Dedifferentiated amniotic fluid mesenchymal stem cell (primary cell): ENCODE measurements at regions not wholly inside any gene's neighbourhood (a gene's known extent, or its start where the extent isn't known, plus 50 kb on each side); places are given as distances from the start of the nearest gene placed in this dataset.
A peak's percentile ranks its signal among the peaks of the same experiment; 100 is the strongest.
"Not testable (repeated sequence)": the region's sequence is repeated elsewhere in the genome, so short reads cannot be mapped to it uniquely, and the experiment has no call there.

Experiments used
- DNase-seq: peaks from one replicate; pipeline ENCODE4 v3.0.0-alpha.2; 2016; ENCODE audit errors: extremely low spot score

DNA sequence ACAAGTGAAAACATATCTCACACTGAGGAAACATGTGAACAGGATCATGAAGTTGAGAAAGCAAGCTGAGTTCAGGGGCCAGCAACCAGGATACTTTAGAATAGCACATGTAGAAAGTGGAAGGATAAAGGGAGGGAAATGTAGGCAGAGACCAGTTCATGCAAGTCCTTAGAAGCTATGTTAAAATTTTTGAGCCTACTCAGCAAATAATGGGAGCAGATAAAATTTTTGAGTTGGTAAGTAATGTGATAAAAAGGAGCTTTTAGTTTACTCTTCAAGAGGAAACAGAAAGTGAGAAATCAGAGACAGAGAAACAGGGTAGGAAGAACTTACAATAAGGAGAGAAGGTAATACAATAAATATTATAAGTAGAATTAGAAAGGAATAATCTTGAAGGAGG is 105.6 kb upstream of the ZBTB20 start:
- DNase-seq: no peak

GRCh38 chr3:115254492-115255196 is 107.6 kb upstream of the ZBTB20 start:
- DNase-seq: no peak

GRCh38 chr3:115255197-115255585 is 108.1 kb upstream of the ZBTB20 start:
- DNase-seq: no peak

GRCh38 chr3:115270849-115271248 is 123.8 kb upstream of the ZBTB20 start:
- no peak for DNase-seq

GRCh38 chr3:115272036-115272824 is 125.1 kb upstream of the ZBTB20 start:
- DNase-seq: peak; percentile 18

- no peak for DNase-seq
These were observed 128.8 kb upstream of the ZBTB20 start for GRCh38 chr3:115275896-115276295.

GRCh38 chr3:115279939-115280338 is 132.9 kb upstream of the ZBTB20 start:
- DNase-seq: peak; percentile 47

GRCh38 chr3:115280506-115280905 is 133.4 kb upstream of the ZBTB20 start:
- DNase-seq: no peak

- no peak for DNase-seq
These were observed 134.9 kb upstream of the ZBTB20 start for GRCh38 chr3:115281697-115282675.

- DNase-seq: no peak
These were observed 137.9 kb upstream of the ZBTB20 start for GRCh38 chr3:115284980-115285379.

DNA sequence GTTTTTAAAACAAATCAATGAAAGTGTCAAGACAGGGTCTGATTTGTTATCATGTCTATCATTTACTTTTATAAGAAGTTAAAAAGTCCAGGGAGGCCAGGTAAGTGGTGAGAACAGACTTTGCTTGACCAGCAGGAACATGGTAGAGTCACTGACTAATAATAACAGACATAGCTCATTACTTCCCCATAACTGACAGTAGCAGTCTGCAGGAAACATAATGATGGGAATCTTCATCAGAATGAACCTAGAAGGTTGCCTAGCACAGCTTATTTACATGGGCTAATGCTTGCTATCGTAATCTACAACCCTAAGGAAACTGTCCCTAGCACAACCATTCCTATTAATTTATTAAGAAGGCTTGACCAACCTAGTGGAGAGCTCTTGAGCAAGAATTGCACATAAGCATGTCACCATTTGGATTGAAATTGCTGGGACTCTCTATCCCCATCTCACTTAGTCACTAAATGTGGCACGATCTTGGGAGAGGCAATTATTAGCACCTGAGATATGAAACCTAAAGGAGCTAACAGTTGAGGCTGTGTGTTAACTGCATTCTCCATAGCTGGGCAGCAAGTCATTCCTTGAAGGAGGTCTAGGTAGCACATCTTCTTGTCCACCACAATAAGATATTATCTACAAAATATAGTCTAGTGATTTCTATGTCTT is 139.6 kb upstream of the ZBTB20 start:
- DNase-seq: no peak

DNA sequence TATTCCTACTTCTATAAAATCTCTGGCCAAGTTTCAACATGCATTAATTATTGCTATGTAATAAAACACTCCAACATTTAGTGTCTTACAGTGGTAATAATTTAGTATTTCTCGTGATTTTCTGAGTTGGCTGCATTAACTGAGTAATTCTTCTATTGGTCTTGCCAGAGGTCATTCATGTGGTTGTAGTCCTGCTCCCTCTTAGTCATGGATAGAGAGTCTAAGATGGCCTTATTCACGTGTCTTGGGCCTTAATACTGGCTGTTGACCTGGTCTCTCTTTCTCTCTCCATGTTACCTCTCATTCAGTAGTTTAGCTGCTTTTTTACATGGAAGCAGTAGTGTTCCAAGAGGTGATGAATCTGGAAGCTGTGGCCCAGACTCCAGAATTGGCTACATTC is 140.1 kb upstream of the ZBTB20 start:
- DNase-seq: no peak

GRCh38 chr3:115292131-115292530 is 145.0 kb upstream of the ZBTB20 start:
- no peak for DNase-seq

GRCh38 chr3:115292677-115293165 is 145.6 kb upstream of the ZBTB20 start:
- DNase-seq: no peak

GRCh38 chr3:115293321-115293720 is 146.2 kb upstream of the ZBTB20 start:
- no peak for DNase-seq

DNA sequence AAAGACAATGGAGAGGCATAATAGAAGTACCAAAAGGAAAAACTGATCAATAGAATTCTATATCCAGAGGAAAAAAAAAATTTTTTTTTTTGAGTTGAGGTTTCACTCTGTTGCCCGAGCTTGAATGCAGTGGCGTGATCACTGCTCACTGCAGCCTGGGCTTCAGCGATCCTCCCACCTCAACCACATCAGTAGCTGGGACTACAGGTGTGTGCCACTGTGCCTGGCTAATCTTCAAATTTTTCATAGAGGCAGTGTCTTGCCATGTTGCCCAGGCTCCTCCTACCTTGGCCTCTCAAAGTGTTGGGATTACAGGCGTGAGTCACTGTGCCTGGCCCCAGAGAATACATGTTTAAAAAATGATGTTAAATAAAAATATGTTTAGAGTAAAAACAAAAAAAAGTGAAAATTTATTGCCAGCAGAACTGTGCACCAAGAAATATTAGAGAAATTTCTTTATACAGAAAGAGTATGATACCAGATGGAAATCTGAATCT is 154.3 kb upstream of the ZBTB20 start:
- no peak for DNase-seq

- DNase-seq: not testable (repeated sequence)
These were observed 170.9 kb upstream of the ZBTB20 start for GRCh38 chr3:115317953-115318352.

DNA sequence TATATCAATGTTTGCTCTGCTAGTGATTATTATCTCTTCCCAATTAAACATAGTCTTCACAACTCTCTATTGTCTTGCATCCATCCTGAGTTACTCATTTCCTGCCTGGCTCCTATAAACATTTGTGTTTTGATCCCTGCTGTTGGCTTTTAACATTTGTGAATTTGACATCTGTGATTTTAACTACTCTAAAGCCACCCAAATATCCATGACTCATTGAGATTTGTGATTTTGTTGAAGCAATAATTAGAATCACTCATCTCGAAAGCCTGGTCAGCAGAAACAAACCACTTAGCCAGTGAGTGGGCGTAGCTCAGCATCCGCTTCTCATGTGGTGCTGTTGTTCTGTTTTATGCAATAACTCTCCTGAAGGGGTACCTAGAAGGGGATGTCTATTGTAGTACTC is 174.3 kb upstream of the ZBTB20 start:
- DNase-seq: no peak

DNA sequence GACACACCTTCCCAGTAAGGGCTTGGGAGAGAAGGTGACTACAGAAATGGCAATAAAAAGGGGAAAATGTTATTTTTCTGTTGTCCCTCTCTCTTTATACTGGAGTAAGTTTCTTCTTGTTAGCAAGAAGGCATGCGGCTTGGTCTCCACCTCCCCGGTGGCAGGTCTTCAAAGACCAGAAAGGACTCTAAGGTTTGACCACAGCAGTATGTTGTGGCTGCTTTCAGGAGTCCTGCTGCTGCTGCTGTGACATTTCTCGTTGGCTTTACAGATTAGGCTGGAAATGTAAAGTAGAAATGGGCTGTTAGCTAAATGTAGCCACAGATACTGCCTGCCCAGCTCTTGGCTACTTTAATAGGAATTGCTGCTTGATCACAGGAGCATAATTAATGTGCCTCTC is 175.8 kb upstream of the ZBTB20 start:
- no peak for DNase-seq

GRCh38 chr3:115323380-115323779 is 176.3 kb upstream of the ZBTB20 start:
- no peak for DNase-seq

- DNase-seq: no peak
These were observed 177.0 kb upstream of the ZBTB20 start for GRCh38 chr3:115324056-115324455.
